GM12872 (cell line): ENCODE measurements at regions not wholly inside any gene's neighbourhood (a gene's known extent, or its start where the extent isn't known, plus 50 kb on each side); places are given as distances from the start of the nearest gene placed in this dataset.

ENCODE experiments used
- TF ChIP-seq, protein P1 (sequence below): IDR thresholded peaks from 3 replicates; pipeline ENCODE4 v1.5.1; 2011; ENCODE audit warnings: low read depth, mild to moderate bottlenecking, low read length, moderate library complexity; ENCODE audit not compliant: insufficient read depth

DNA sequence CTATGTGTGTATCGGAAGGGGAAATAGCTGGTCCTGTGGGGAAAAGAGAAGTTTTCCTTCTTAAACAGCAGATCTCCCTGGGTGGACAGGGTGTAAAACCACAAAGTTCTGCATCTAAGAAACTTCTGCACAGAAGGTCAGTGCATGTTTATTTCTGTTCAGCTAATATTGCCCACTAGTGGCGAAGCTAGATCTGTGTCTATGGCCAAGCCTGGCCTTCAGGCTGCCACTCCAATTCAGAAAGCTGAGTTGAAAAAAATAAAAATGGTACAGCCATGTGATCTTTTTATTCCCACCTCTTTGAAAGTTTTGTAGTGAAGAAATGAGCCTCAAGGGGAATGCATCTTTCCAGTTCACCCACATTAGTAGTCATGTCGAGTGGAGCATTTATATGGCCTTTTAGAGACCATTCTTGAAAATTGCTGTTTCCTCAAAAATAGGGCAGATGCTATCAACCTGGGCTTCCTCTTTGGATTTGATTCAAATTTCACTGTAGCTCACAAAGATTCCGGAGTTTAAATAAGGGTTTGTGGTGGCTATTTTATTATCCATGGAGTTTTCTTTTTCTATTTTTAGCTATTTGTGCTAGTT, 488.0 kb downstream of the PRELID2 start:
- TF ChIP-seq, protein P1, sequence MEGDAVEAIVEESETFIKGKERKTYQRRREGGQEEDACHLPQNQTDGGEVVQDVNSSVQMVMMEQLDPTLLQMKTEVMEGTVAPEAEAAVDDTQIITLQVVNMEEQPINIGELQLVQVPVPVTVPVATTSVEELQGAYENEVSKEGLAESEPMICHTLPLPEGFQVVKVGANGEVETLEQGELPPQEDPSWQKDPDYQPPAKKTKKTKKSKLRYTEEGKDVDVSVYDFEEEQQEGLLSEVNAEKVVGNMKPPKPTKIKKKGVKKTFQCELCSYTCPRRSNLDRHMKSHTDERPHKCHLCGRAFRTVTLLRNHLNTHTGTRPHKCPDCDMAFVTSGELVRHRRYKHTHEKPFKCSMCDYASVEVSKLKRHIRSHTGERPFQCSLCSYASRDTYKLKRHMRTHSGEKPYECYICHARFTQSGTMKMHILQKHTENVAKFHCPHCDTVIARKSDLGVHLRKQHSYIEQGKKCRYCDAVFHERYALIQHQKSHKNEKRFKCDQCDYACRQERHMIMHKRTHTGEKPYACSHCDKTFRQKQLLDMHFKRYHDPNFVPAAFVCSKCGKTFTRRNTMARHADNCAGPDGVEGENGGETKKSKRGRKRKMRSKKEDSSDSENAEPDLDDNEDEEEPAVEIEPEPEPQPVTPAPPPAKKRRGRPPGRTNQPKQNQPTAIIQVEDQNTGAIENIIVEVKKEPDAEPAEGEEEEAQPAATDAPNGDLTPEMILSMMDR, result peak; percentile 55; the same call in 2 of the 3 replicates

- TF ChIP-seq, protein P1, result no peak
These were observed 489.4 kb downstream of the PRELID2 start for GRCh38 chr5:145345511-145346287.

DNA sequence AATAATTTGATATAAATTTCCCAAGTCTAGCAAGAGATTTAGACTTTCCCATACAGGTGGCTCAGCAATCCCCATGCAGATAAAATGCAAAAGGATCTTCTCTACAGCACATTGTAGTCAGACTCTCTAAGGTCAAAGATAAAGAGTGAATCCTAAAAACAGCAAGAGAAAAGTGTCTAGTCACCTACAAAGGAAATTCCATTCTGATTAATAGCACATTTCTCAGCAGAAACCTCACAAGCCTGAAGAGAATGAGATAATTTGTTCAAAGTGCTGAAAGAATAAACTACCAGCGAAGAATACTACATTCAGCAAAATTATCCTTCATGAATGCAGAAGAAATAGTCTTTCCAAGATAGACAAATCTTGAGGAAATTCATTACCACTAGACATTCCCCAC, 493.3 kb downstream of the PRELID2 start:
- TF ChIP-seq, protein P1, result no peak

GRCh38 chr5:145340099-145340498, 495.0 kb downstream of the PRELID2 start:
- TF ChIP-seq, protein P1, result no peak

DNA sequence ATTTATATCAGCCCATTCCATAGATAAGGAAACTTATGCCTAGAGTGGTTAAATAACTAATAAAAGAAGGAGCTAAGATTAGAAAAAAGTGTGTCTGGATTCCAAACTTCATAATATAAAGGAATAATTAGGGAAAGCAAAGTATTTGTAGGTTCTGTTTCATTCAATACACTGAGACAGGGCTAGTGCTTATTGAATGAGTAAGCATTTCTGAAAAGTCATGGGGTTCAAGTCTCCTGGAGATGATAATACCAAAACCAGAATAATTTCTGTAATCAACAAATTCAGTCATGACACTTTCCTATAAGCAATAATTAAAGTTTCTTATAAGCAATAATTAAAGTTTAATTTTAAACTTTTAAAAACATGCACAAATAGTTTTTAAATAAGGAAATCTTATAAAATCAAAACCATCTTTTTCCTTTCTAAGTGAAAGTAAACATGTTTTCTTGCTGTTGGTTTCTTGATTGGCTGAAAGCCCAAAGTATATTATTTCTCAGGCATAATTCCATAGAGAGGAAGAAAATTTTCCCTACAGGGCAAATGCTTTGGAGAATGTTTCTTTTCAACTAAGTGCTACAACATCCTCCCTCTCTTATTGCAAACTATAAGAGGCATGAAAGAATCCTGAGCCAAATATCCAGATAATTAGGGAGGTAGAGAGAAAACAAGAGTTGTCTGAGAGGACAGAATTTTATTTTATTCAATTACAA, 510.2 kb downstream of the PRELID2 start:
- TF ChIP-seq, protein P1, result no peak

GRCh38 chr5:145324101-145324500, 511.0 kb downstream of the PRELID2 start:
- TF ChIP-seq, protein P1, result no peak

DNA sequence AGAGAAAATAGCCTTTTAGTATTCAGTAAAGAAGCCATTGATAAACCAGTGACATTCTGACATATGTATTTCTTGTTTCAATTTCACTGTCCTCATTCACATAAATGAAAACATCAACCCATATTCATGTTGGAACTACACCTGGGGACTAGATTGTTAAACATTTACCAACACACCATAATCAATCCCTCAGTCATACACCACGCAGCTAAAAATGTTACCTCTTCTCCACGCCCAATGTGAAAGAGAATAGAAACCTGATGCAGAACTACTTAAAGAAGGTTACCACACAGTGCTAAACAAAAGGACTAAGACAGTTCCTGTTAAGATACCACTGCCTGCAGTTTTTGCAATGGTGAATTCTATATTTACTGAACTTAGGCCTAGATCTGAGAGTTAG, 518.9 kb downstream of the PRELID2 start:
- TF ChIP-seq, protein P1, result no peak
